GM06990 (cell line): ENCODE measurements at regions not wholly inside any gene's neighbourhood (a gene's known extent, or its start where the extent isn't known, plus 50 kb on each side); places are given as distances from the start of the nearest gene placed in this dataset.

ENCODE experiments used
- DNase-seq: peaks from one replicate; pipeline ENCODE4 v3.0.0-alpha.2; 2011; ENCODE audit not compliant: insufficient read length; ENCODE audit errors: extremely low read depth
- H3K27me3 ChIP-seq: replicated peaks from 2 replicates; pipeline ENCODE4 v1.6.0; 2011; ENCODE audit warnings: low read length; ENCODE audit not compliant: control insufficient read depth, insufficient read depth
- H3K36me3 ChIP-seq: 2 replicates; pipeline ENCODE4 v1.5.1; 2011; ENCODE audit warnings: low read length; ENCODE audit not compliant: control insufficient read depth, insufficient read depth
- H3K4me3 ChIP-seq: replicated peaks from 2 replicates; pipeline ENCODE4 v1.5.1; 2011; ENCODE audit warnings: low read depth, mild to moderate bottlenecking, control low read depth, low read length
- TF ChIP-seq, protein P1 (sequence below): IDR thresholded peaks from 2 replicates; pipeline ENCODE4 v1.5.1; 2011; ENCODE audit warnings: low read length, control low read depth, mild to moderate bottlenecking, inconsistent platforms; ENCODE audit not compliant: insufficient read depth, poor library complexity, severe bottlenecking

DNA sequence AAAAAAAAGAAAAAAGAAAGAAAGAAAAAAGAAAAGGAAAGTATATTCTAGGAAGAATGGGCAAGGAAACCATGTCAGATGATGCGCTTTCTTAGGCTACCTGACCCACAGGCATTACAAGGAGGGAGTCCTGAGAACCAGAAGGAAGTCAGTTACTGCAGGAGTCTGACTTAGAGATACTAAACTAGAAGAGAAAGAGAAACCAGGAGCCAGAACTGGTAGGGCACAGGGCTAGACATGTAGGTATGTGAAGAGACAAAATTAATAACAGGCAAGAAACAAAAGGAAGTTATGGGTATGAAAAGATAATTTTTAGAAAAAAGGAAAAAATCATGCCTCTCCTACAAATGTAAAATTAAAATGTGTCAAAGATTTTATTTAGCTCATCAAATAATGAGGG lies 63.3 kb upstream of the LRRN1 start:
- DNase-seq, result no peak
- Histone ChIP-seq H3K36me3 (no peaks in the 10 kb centered on the region), H3K4me3 (no peak overlapping the region), H3K27me3 (no peaks in the 10 kb centered on the region)
- TF ChIP-seq, protein P1, sequence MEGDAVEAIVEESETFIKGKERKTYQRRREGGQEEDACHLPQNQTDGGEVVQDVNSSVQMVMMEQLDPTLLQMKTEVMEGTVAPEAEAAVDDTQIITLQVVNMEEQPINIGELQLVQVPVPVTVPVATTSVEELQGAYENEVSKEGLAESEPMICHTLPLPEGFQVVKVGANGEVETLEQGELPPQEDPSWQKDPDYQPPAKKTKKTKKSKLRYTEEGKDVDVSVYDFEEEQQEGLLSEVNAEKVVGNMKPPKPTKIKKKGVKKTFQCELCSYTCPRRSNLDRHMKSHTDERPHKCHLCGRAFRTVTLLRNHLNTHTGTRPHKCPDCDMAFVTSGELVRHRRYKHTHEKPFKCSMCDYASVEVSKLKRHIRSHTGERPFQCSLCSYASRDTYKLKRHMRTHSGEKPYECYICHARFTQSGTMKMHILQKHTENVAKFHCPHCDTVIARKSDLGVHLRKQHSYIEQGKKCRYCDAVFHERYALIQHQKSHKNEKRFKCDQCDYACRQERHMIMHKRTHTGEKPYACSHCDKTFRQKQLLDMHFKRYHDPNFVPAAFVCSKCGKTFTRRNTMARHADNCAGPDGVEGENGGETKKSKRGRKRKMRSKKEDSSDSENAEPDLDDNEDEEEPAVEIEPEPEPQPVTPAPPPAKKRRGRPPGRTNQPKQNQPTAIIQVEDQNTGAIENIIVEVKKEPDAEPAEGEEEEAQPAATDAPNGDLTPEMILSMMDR, result no peak

DNA sequence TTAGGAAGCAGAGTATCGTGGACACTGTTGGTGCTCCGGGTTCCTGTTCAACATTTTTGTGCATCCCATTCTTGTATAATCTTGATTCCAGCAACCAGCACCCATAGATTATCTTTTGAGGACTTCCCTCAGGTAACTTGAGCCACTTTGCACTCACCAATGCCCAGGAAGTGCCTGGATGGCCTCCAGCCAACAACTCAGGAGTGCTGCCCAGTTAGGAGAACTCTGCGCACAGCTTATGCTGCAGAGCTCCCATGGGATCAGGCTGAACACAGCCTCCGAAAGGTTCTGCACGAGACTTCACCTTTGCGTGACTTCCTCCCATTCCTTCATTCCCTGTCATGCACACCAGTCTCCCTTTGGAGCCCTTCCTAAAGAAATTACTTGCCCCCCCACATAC lies 64.3 kb upstream of the LRRN1 start:
- TF ChIP-seq, protein P1, result no peak

DNA sequence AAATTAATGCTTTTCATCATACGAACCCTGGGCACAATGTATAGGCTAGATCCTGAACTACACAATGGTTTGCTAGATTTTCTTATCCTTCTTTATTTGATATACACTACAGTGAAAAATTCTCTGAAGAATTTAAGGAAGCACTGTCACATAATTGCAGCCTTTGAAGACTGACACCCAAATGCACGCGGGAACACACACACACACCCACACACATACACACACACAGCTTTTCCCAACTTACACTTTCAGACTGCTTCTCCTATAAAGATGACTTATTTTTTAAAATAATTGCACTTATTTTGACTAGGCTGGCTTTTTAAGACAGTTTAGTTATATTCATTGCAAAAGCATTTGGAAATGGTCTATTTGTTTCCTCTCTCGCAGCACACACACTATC lies 70.0 kb upstream of the LRRN1 start:
- H3K36me3 ChIP-seq, result no peaks in the 10 kb centered on the region
- no peak for DNase-seq

More for the DNA sequence above, 64.3 kb upstream of the LRRN1 start:
- H3K27me3 ChIP-seq, result no peaks in the 10 kb centered on the region
- no peak for DNase-seq
- no peak overlapping the region for H3K4me3 ChIP-seq
- H3K36me3 ChIP-seq, result no peaks in the 10 kb centered on the region

DNA sequence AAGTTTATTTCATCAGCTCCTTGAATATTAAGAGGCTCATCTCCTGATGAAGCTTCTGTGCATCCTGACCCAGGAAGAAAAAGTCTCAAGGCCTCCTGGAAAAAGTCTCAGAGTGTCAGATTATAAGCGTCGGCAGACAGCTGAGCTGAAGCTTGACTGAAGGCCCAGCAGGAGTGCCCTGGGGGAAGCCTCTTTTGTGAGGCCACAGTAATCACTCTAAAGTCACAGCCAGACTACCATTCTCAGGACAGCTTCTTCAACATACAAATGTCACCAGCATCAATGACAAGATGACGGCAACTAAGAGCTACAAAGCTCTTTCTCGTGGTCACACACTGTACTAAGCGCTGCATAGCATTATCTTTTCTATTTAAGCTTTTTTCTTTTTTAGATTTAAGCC lies 72.7 kb upstream of the LRRN1 start:
- H3K36me3 ChIP-seq, result no peaks in the 10 kb centered on the region
- no peak for DNase-seq
- no peak overlapping the region for H3K4me3 ChIP-seq
- no peaks in the 10 kb centered on the region for H3K27me3 ChIP-seq
- TF ChIP-seq, protein P1, result no peak

More for the DNA sequence above, 70.0 kb upstream of the LRRN1 start:
- H3K4me3 ChIP-seq, result no peak overlapping the region
- no peaks in the 10 kb centered on the region for H3K27me3 ChIP-seq
- TF ChIP-seq, protein P1, result no peak

DNA sequence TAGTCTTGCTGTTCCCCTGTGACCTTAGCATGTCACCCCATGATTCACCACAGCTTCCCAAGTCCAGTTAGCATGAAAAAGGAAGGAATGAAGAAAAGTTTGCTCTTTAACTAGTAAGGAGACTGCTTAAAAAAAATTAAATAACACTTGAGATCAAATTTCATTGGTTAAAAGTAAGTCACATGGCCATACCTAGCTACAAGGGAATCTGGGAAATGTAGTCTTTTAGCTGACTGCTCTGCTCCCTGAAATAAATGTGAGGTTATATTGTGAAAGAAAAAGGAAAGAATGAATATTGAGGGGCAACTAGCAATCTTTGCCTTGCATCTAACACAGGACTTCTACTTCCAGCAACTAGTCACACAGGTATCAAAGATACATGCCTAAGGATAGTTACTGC lies 84.7 kb upstream of the LRRN1 start:
- no peaks in the 10 kb centered on the region for H3K36me3 ChIP-seq
- no peak for DNase-seq
- H3K4me3 ChIP-seq, result no peak overlapping the region
- no peaks in the 10 kb centered on the region for H3K27me3 ChIP-seq
- TF ChIP-seq, protein P1, result no peak

DNA sequence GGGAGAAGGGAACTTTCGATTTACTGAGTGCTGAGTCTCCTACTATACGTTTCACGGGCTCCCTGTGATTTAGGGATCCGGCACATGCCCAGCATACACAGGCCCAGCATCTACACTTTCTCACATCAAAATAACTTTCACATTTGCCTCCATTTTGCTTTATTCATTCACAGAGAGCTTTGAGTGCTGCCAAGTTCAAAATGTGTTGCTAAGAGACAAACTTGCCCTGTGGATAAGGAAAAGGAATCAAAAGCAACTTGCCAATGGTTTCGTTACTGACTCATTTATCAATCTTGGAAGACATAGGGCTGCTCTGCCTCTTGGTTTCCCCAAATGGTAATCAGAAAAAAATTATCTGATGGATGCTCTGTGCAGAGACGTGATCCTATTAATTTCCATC lies 86.3 kb upstream of the LRRN1 start:
- H3K27me3 ChIP-seq, result no peaks in the 10 kb centered on the region
- TF ChIP-seq, protein P1, result no peak
- no peak overlapping the region for H3K4me3 ChIP-seq
- no peak for DNase-seq
- H3K36me3 ChIP-seq, result no peaks in the 10 kb centered on the region
